Loucy (cell line): ENCODE measurements at regions not wholly inside any gene's neighbourhood (a gene's known extent, or its start where the extent isn't known, plus 50 kb on each side); places are given as distances from the start of the nearest gene placed in this dataset.

Source experiments
- H2AFZ ChIP-seq: fragments of 200-600 bp; sonication (generic); 2 replicates; pipeline ENCODE4 v1.6.0; 2016; ENCODE audit warnings: antibody characterized with exemption, mild to moderate bottlenecking, low read length, moderate library complexity
- H3F3A ChIP-seq: fragments of 200-600 bp; 2 replicates; pipeline ENCODE4 v1.6.0; 2016; ENCODE audit warnings: antibody characterized with exemption, low read depth, mild to moderate bottlenecking
- H3K27me3 ChIP-seq: fragments of 200-600 bp; sonication (generic); 2 replicates; pipeline ENCODE4 v1.6.1; 2014; ENCODE audit warnings: low read length, mild to moderate bottlenecking; ENCODE audit not compliant: insufficient read depth, poor library complexity, severe bottlenecking
- H3K36me3 ChIP-seq: fragments of 200-600 bp; sonication (generic); 2 replicates; pipeline ENCODE4 v1.6.1; 2016; ENCODE audit warnings: low read length; ENCODE audit not compliant: insufficient read depth
- H3K4me1 ChIP-seq: fragments of 200-600 bp; sonication (generic); 2 replicates; pipeline ENCODE4 v1.5.1; 2014; ENCODE audit warnings: low read length, mild to moderate bottlenecking; ENCODE audit not compliant: insufficient read depth, poor library complexity, severe bottlenecking
- H3K4me2 ChIP-seq: fragments of 200-600 bp; sonication (generic); 2 replicates; pipeline ENCODE4 v1.6.0; 2014; ENCODE audit warnings: antibody characterized with exemption, low read length, low read depth, mild to moderate bottlenecking; ENCODE audit not compliant: poor library complexity, severe bottlenecking
- H3K4me3 ChIP-seq: fragments of 200-600 bp; sonication (generic); 2 replicates; pipeline ENCODE4 v1.5.1; 2014; ENCODE audit warnings: low read length, mild to moderate bottlenecking, mixed read lengths; ENCODE audit not compliant: poor library complexity, severe bottlenecking
- H3K79me2 ChIP-seq: fragments of 200-600 bp; sonication (generic); 2 replicates; pipeline ENCODE4 v1.6.1; 2014; ENCODE audit warnings: low read length; ENCODE audit not compliant: insufficient read depth
- H3K9ac ChIP-seq: fragments of 200-600 bp; sonication (generic); 2 replicates; pipeline ENCODE4 v1.6.0; 2014; ENCODE audit warnings: mild to moderate bottlenecking, low read depth, low read length, moderate library complexity; ENCODE audit not compliant: poor library complexity, severe bottlenecking
- H3K9me2 ChIP-seq: fragments of 200-600 bp; sonication (generic); replicated peaks from 2 replicates; pipeline ENCODE4 v1.6.1; 2016; ENCODE audit warnings: low read depth, low read length, mixed read lengths
- H3K9me3 ChIP-seq: fragments of 200-600 bp; sonication (generic); 2 replicates; pipeline ENCODE4 v1.6.1; 2014; ENCODE audit warnings: mild to moderate bottlenecking, antibody characterized with exemption, low read length, low read depth; ENCODE audit not compliant: insufficient read depth
- H4K20me1 ChIP-seq: fragments of 200-600 bp; sonication (generic); 2 replicates; pipeline ENCODE4 v1.6.0; 2014; ENCODE audit warnings: antibody characterized with exemption, low read length, mild to moderate bottlenecking; ENCODE audit not compliant: insufficient read depth, poor library complexity, severe bottlenecking
- CTCF ChIP-seq: fragments of 200-600 bp; sonication (generic); conservative IDR thresholded peaks from 2 replicates; pipeline ENCODE4 v1.5.1; 2014; ENCODE audit warnings: mild to moderate bottlenecking, antibody characterized with exemption, low read length
- EZH2phosphoT487 ChIP-seq: fragments of 200-600 bp; IDR thresholded peaks from 2 replicates; pipeline ENCODE4 v1.6.1; 2018; ENCODE audit warnings: antibody characterized with exemption, mild to moderate bottlenecking, moderate library complexity, borderline replicate concordance

GRCh38 chr6:2517401-2517800 lies 233.3 kb downstream of the MYLK4 start:
- Histone ChIP-seq H3K9me3 (peaks cover 4% of the 10 kb centered on the region; the same call in 1 of the 2 replicates), H2AFZ (no peak overlapping the region), H3K9ac (no peak overlapping the region), H3K27me3 (no peaks in the 10 kb centered on the region), H3K4me3 (no peak overlapping the region), H4K20me1 (no peaks in the 10 kb centered on the region), H3K4me2 (no peak overlapping the region), H3K4me1 (peaks cover 6% of the 10 kb centered on the region), H3F3A (no peaks in the 10 kb centered on the region), H3K9me2 (no peaks in the 10 kb centered on the region), H3K36me3 (no peaks in the 10 kb centered on the region), H3K79me2 (no peaks in the 10 kb centered on the region)
- TF ChIP-seq CTCF, result no peak
- TF ChIP-seq EZH2phosphoT487, result no peak

- no peak overlapping the region for H2AFZ ChIP-seq
- H3K9me3 ChIP-seq, result peaks cover 4% of the 10 kb centered on the region; the same call in 1 of the 2 replicates
- no peaks in the 10 kb centered on the region for H3K36me3 ChIP-seq
- no peaks in the 10 kb centered on the region for H3K9me2 ChIP-seq
- H3K4me1 ChIP-seq, result no peaks in the 10 kb centered on the region
- no peaks in the 10 kb centered on the region for H3K27me3 ChIP-seq
- H4K20me1 ChIP-seq, result no peaks in the 10 kb centered on the region
- TF ChIP-seq EZH2phosphoT487 (no peak), CTCF (no peak)
- no peak overlapping the region for H3K9ac ChIP-seq
- no peaks in the 10 kb centered on the region for H3K79me2 ChIP-seq
- no peak overlapping the region for H3K4me3 ChIP-seq
- no peaks in the 10 kb centered on the region for H3F3A ChIP-seq
- H3K4me2 ChIP-seq, result no peak overlapping the region
Measured at GRCh38 chr6:2516059-2516458, 234.7 kb downstream of the MYLK4 start.

- no peak overlapping the region for H3K9ac ChIP-seq
- H3K4me1 ChIP-seq, result no peaks in the 10 kb centered on the region
- H3K27me3 ChIP-seq, result no peaks in the 10 kb centered on the region
- peaks cover 4% of the 10 kb centered on the region; the same call in 1 of the 2 replicates for H3K9me3 ChIP-seq
- no peak overlapping the region for H2AFZ ChIP-seq
- H3K9me2 ChIP-seq, result no peaks in the 10 kb centered on the region
- TF ChIP-seq CTCF, result no peak
- no peak for TF ChIP-seq EZH2phosphoT487
- no peaks in the 10 kb centered on the region for H3F3A ChIP-seq
- H3K36me3 ChIP-seq, result no peaks in the 10 kb centered on the region
- no peaks in the 10 kb centered on the region for H4K20me1 ChIP-seq
- H3K4me2 ChIP-seq, result no peak overlapping the region
- no peak overlapping the region for H3K4me3 ChIP-seq
- no peaks in the 10 kb centered on the region for H3K79me2 ChIP-seq
Measured at GRCh38 chr6:2514965-2515543, 235.7 kb downstream of the MYLK4 start.
